ENCODE measurements at regions not wholly inside any gene's neighbourhood (a gene's known extent, or its start where the extent isn't known, plus 50 kb on each side); places are given as distances from the start of the nearest gene placed in this dataset.
"Not testable (repeated sequence)": the region's sequence is repeated elsewhere in the genome, so short reads cannot be mapped to it uniquely, and the experiment has no call there.

DNA sequence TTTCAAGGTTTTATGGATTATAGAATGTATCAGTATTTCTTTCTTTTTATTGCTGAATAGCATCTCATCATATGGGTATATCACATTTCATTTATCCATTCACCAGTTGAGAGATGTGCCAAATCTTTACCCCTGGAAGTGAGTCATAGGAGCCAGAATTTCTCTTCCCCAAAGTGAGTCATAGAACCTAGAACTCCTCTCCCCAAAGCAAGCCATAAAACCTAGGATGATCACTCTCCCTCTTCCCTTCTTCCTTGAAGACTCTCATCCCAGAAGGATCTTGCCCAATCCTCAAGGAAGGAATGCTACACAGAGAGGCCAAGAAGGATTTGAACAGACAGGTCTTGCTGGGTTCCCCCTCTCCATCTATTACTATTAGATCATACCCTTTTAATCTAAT, 199.9 kb downstream of the EVX1 start:
- no peaks in the 10 kb centered on the region for H3K9me3 ChIP-seq (ENCODE audit: low read length)
- intact Hi-C loops (cut with micrococcal nuclease): loop anchor here (2.0 to 5.0 kb wide), 3 partner anchors 96 to 135 kb away; no protein-coding TSS in a partner anchor
- H3K36me3 ChIP-seq (ENCODE audit: low read depth, low read length): no peaks in the 10 kb centered on the region
- H3K4me2 ChIP-seq (ENCODE audit: low read length): peak overlapping the region; percentile 52
- H4K20me1 ChIP-seq (ENCODE audit: low read length): no peaks in the 10 kb centered on the region
- peaks cover 23% of the 10 kb centered on the region for H3K4me1 ChIP-seq (ENCODE audit: insufficient read depth, low read length)
- no peaks in the 10 kb centered on the region for H3K9me2 ChIP-seq (replicated peaks; ENCODE audit: low read length)
- ChIA-PET CTCF (no interaction called here), POLR2A (ENCODE audit: unreplicated experiment) (no interaction called here)
- H2AFZ ChIP-seq (ENCODE audit: low read length): no peak overlapping the region
- ATAC-seq: peak; percentile 91
- BruUV-seq (replicated peaks): no TSS peak
- no peak overlapping the region for H3K9ac ChIP-seq (ENCODE audit: low read length)
- H3K27me3 ChIP-seq (ENCODE audit: low read length): no peaks in the 10 kb centered on the region
- H3F3A ChIP-seq (ENCODE audit: low read length, unreplicated experiment): no peaks in the 10 kb centered on the region
- H3K79me2 ChIP-seq (ENCODE audit: low read length): no peaks in the 10 kb centered on the region
- H3K4me3 ChIP-seq (ENCODE audit: low read length): no peak overlapping the region
- TF ChIP-seq, protein P1, sequence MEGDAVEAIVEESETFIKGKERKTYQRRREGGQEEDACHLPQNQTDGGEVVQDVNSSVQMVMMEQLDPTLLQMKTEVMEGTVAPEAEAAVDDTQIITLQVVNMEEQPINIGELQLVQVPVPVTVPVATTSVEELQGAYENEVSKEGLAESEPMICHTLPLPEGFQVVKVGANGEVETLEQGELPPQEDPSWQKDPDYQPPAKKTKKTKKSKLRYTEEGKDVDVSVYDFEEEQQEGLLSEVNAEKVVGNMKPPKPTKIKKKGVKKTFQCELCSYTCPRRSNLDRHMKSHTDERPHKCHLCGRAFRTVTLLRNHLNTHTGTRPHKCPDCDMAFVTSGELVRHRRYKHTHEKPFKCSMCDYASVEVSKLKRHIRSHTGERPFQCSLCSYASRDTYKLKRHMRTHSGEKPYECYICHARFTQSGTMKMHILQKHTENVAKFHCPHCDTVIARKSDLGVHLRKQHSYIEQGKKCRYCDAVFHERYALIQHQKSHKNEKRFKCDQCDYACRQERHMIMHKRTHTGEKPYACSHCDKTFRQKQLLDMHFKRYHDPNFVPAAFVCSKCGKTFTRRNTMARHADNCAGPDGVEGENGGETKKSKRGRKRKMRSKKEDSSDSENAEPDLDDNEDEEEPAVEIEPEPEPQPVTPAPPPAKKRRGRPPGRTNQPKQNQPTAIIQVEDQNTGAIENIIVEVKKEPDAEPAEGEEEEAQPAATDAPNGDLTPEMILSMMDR (conservative IDR thresholded peaks at IDR 0.05; ENCODE audit: low read depth, low read length): no peak
- TF ChIP-seq EZH2phosphoT487 (IDR thresholded peaks at IDR 0.05; ENCODE audit: borderline replicate concordance, low read length): no peak
- no peak for TF ChIP-seq EZH2 (IDR thresholded peaks at IDR 0.05; ENCODE audit: low read length, unreplicated experiment)
- H3K27ac ChIP-seq (ENCODE audit: low read length): peak overlapping the region; percentile 72
- peak; percentile 94 for DNase-seq

DNA sequence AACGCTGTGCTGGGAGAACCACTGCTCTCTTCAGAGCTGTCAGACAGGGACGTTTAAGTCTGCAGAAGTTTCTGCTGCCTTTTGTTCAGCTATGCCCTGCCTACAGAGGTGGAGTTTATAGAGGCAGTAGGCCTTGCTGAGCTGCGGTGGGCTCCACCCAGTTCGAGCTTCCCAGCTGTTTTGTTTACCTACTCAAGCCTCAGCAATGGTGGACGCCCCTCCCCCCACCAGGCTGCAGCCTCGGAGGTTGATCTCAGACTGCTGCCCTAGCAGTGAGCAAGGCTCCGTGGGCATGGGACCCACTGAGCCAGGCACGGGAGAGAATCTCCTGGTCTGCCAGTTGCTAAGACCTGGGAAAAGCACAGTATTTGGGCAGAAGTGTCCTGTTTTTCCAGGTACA, 206.4 kb downstream of the EVX1 start:
- POLR2A ChIA-PET (ENCODE audit: unreplicated experiment); CTCF ChIA-PET; H3F3A ChIP-seq (ENCODE audit: low read length, unreplicated experiment); ATAC-seq; intact Hi-C loops (cut with micrococcal nuclease); H3K27me3 ChIP-seq (ENCODE audit: low read length); H3K9me2 ChIP-seq (replicated peaks; ENCODE audit: low read length); H3K4me2 ChIP-seq (ENCODE audit: low read length); H3K9ac ChIP-seq (ENCODE audit: low read length); DNase-seq; H4K20me1 ChIP-seq (ENCODE audit: low read length); H3K4me1 ChIP-seq (ENCODE audit: insufficient read depth, low read length); H3K4me3 ChIP-seq (ENCODE audit: low read length); H3K36me3 ChIP-seq (ENCODE audit: low read depth, low read length); H2AFZ ChIP-seq (ENCODE audit: low read length); H3K79me2 ChIP-seq (ENCODE audit: low read length); H3K9me3 ChIP-seq (ENCODE audit: low read length); BruUV-seq (replicated peaks); H3K27ac ChIP-seq (ENCODE audit: low read length): not testable (repeated sequence)

DNA sequence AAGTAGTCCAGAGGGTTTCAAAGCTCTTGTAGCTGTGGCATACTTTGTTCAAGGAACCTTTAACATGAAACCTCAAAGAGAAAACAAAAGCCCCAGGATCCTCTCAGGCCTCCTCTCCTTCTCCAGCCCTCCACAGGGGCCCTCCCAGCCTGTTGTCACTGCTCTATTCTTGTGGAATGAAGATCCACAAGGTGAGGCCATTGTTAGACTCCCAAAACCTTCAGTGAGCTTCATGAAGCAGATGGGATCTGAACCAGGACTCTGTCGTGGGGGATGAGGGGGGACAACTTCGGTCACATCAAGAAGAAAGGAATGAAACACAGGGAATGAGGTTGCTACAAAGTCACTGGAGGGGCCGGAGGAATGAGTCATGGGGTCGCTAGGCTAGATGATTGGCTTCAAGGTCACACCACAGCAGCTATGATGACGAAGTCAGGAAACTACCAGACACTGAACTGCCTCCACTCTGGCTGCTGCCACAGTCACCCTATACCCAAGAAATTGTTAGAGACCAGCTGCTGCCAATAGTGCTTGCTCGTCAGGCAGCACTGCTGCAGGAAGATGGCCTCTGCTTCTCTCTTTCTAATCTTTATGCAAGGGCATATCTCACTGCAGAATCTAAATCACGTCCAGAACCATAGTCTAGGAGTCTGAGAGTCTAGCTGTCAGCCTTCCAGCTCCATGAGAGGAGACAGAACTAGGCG, 208.8 kb downstream of the HIBADH start:
- BruUV-seq (replicated peaks): no TSS peak
- no peak overlapping the region for H3K27ac ChIP-seq (ENCODE audit: low read length)
- no peaks in the 10 kb centered on the region for H3K36me3 ChIP-seq (ENCODE audit: low read depth, low read length)
- no peaks in the 10 kb centered on the region for H3K9me3 ChIP-seq (ENCODE audit: low read length)
- ChIA-PET POLR2A (ENCODE audit: unreplicated experiment) (no interaction called here), CTCF (no interaction called here)
- no peak overlapping the region for H3K4me3 ChIP-seq (ENCODE audit: low read length)
- no peak for ATAC-seq
- TF ChIP-seq, protein P1 (conservative IDR thresholded peaks at IDR 0.05; ENCODE audit: low read depth, low read length): no peak
- TF ChIP-seq EZH2phosphoT487 (IDR thresholded peaks at IDR 0.05; ENCODE audit: borderline replicate concordance, low read length) (no peak), EZH2 (IDR thresholded peaks at IDR 0.05; ENCODE audit: low read length, unreplicated experiment) (no peak)
- H3K9ac ChIP-seq (ENCODE audit: low read length): no peak overlapping the region
- H3K27me3 ChIP-seq (ENCODE audit: low read length): no peaks in the 10 kb centered on the region
- intact Hi-C loops (cut with micrococcal nuclease): no loop called here
- no peak overlapping the region for H3K4me2 ChIP-seq (ENCODE audit: low read length)
- H4K20me1 ChIP-seq (ENCODE audit: low read length): no peaks in the 10 kb centered on the region
- H3F3A ChIP-seq (ENCODE audit: low read length, unreplicated experiment): no peaks in the 10 kb centered on the region
- H2AFZ ChIP-seq (ENCODE audit: low read length): no peak overlapping the region
- H3K9me2 ChIP-seq (replicated peaks; ENCODE audit: low read length): no peaks in the 10 kb centered on the region
- no peaks in the 10 kb centered on the region for H3K4me1 ChIP-seq (ENCODE audit: insufficient read depth, low read length)
- no peaks in the 10 kb centered on the region for H3K79me2 ChIP-seq (ENCODE audit: low read length)
- no peak for DNase-seq

DNA sequence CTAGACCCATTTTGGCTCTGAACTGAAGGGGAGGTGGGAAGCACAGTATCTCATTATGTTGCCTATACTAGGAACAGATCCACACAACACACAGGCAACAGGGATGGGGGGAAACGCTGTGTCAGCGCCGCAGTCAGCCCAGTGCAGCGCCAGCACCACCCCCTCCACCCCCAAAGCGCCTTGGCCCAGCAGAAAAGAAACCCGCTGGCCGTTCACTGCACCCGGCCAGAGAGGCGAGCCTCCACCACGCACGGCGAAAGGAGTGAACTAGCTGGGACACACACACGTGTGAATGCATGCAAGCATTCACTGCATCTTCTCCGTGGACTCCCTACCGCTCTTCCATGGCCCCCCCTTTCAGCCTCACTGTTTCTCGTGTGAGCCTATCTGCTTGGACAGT, 205.6 kb downstream of the HIBADH start:
- H3F3A ChIP-seq (ENCODE audit: low read length, unreplicated experiment); H3K36me3 ChIP-seq (ENCODE audit: low read depth, low read length); H3K27ac ChIP-seq (ENCODE audit: low read length); POLR2A ChIA-PET (ENCODE audit: unreplicated experiment); H2AFZ ChIP-seq (ENCODE audit: low read length); BruUV-seq (replicated peaks); H3K27me3 ChIP-seq (ENCODE audit: low read length); H3K9me2 ChIP-seq (replicated peaks; ENCODE audit: low read length); H3K9me3 ChIP-seq (ENCODE audit: low read length); CTCF ChIA-PET; H3K4me3 ChIP-seq (ENCODE audit: low read length); H4K20me1 ChIP-seq (ENCODE audit: low read length); ATAC-seq; H3K4me2 ChIP-seq (ENCODE audit: low read length); DNase-seq; H3K79me2 ChIP-seq (ENCODE audit: low read length); H3K4me1 ChIP-seq (ENCODE audit: insufficient read depth, low read length); H3K9ac ChIP-seq (ENCODE audit: low read length): not testable (repeated sequence)
- intact Hi-C loops (cut with micrococcal nuclease): loop anchor here (5.0 kb wide), 1 partner anchor 165 kb away; no protein-coding TSS in a partner anchor
